GM10248 (cell line): ENCODE measurements at regions not wholly inside any gene's neighbourhood (a gene's known extent, or its start where the extent isn't known, plus 50 kb on each side); places are given as distances from the start of the nearest gene placed in this dataset.

ENCODE experiments used
- CTCF ChIA-PET: fragments of 300-600 bp; sonication (Branson Sonifier 250); formaldehyde crosslinking; extraction: SDS; loops from one replicate; lab custom pipeline; 2021; ENCODE audit warnings: antibody characterized with exemption; lab: Yijun Ruan, JAX
- POLR2A ChIA-PET: fragments of 350-650 bp; sonication (Branson Sonifier 250); formaldehyde crosslinking; extraction: SDS; loops from one replicate; lab custom pipeline; 2020; ENCODE audit warnings: antibody characterized with exemption; lab: Yijun Ruan, JAX
- DNase-seq: peaks from one replicate; pipeline ENCODE4 v3.0.0; 2012; ENCODE audit errors: extremely low spot score
- CTCF ChIP-seq: IDR thresholded peaks from 2 replicates; pipeline ENCODE4 v1.5.1; 2012; ENCODE audit warnings: mild to moderate bottlenecking, low read depth; ENCODE audit errors: extremely low read depth, missing control alignments, control extremely low read depth

- TF ChIP-seq CTCF = no peak
- CTCF ChIA-PET = no interaction called here
- POLR2A ChIA-PET = no interaction called here
- DNase-seq = no peak
Observed at GRCh38 chr20:6468423-6469116, 298.9 kb upstream of the BMP2 start.

- CTCF ChIA-PET = interaction anchor here (0.6 kb wide), 1 partner anchor 286 kb away, joined by 3 read pairs; no protein-coding TSS in a partner anchor
- POLR2A ChIA-PET = no interaction called here
- DNase-seq = no peak
- no peak for TF ChIP-seq CTCF
Observed at GRCh38 chr20:6467562-6467961, 299.9 kb upstream of the BMP2 start.

GRCh38 chr20:6466075-6466810, 301.2 kb upstream of the BMP2 start:
- no peak for TF ChIP-seq CTCF
- ChIA-PET CTCF (no interaction called here), POLR2A (no interaction called here)
- DNase-seq = no peak

- no peak for DNase-seq
- CTCF ChIA-PET = interaction anchor here (0.7 kb wide), 1 partner anchor 14 kb away, joined by 4 read pairs; no protein-coding TSS in a partner anchor
- no peak for TF ChIP-seq CTCF
- POLR2A ChIA-PET = no interaction called here
Observed at GRCh38 chr20:6450841-6451240, 316.6 kb upstream of the BMP2 start.

GRCh38 chr20:6440443-6440799, 317.6 kb upstream of the FERMT1 start:
- no peak for DNase-seq
- POLR2A ChIA-PET = no interaction called here
- TF ChIP-seq CTCF = no peak
- CTCF ChIA-PET = no interaction called here

GRCh38 chr20:6439737-6440442, 317.1 kb upstream of the FERMT1 start:
- CTCF ChIA-PET = no interaction called here
- no peak for TF ChIP-seq CTCF
- no peak for DNase-seq
- POLR2A ChIA-PET = no interaction called here
